ENCODE measurements at regions not wholly inside any gene's neighbourhood (a gene's known extent, or its start where the extent isn't known, plus 50 kb on each side); places are given as distances from the start of the nearest gene placed in this dataset.

GRCh38 chr21:16979574-16979973, 533.3 kb upstream of the CXADR start:
- DNase-seq, result no peak

DNA sequence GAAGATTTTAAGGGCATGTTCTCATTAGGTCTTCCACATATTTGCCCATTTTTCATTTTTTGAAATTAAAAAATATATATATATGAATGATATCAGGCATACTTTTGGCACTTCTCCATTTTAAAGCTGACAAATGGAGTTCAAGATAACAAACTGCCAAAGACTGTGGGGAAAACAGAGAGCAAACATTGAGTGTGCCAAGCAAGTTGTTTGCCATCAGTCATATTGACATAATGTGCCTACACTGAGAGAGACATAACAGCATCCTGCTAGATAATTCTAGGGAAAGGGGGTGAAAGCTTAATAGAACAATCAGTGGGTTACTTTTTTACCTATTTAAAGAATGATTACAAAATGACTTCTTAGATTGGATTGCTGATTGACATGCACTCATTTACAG, 529.4 kb upstream of the CXADR start:
- DNase-seq, result no peak

DNA sequence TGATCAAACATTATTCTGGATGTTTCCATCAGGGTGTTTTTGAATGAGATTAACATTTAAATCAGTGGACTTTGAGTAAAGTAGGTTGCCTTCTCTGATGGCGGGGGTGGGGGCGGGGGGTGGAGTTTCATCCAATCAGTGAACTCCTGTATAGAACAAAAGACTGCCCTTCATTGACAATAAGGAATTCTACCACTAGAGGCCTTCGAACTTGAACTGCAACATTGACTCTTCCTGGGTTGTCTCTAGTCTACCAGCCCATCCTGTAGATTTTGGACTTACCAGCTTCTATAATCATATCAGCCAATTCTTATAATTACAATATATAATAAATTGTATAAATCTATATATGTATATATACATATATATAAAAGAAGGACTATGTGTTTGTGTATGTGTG, 520.4 kb upstream of the CXADR start:
- no peak for DNase-seq

GRCh38 chr21:16993416-16994038, 519.3 kb upstream of the CXADR start:
- no peak for DNase-seq

DNA sequence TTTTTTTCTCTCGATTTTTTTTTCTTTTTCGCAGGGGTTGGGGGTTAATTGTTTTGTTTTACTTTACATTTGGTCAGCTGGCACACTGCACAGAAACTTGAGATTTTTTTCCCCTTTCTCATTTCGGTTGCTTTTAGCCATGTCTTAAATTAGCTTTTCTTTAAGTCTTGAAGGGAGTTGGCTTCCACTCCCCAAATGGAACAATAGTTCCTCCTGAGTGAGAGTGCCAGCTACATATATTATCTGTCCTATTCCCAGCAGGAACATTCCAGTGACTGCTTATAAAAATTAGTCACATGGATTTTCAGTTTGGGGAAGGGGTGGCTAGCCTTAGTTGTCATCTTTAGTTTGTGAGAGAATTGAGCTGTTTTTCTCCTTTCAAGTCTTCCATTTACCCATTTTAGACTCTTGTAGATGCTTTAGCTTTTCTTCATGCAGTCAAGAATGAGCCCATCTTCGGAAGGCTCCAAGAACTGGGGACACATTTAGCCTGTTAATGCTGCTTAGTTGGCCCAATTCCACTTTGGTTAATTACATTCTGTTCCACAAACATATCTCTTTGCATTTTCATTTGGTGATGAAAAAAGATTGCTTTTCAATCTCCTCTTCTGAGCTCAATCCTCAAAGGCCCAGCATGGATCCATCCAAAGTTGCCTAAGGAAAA, 510.1 kb upstream of the CXADR start:
- DNase-seq, result no peak

DNA sequence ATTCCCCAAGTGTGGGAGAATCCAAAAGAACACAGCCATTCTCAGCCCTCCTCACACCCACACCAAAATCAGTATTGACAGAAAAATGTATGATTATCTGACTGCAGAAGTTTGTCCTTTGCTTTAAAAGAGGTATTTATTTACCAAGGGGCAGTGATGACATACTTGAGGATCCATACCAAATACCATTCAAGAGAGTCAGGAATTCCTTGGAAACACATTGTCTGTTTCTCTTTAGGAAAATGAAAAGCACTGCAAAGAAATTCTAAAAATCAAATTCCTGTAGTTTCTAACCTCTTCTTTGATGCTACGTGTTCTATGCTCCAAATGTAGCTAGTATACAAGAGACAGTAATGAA, 509.6 kb upstream of the CXADR start:
- DNase-seq, result no peak

- no peak for DNase-seq
Measured at GRCh38 chr21:17003763-17004373, 509.0 kb upstream of the CXADR start.

DNA sequence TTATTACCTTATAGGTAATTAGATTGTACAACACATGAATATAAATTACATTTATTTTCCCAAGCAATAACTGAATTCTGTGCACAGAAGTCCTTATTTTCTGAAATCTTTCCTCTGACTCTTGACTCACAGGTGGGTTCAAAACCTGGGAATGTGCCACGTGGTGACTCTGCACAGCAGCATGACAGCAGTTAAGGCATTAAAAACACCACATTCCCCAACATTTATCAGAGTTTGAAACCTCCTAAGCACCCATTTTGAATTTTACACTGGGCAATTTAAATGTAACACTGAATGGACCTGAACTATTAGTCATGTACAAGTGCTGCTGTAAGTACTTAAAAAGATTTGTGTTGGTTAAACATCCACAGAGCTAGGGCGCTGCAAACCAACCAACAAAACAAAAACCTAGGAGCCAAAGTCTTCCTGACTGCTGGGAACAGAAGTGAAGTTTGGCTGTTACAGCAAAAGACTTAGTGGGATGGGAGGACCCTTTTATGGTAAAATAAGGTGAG, 480.6 kb upstream of the CXADR start:
- no peak for DNase-seq

GRCh38 chr21:17044696-17045095, 468.1 kb upstream of the CXADR start:
- no peak for DNase-seq

- no peak for DNase-seq
Measured at GRCh38 chr21:17045214-17045853, 467.5 kb upstream of the CXADR start.

GRCh38 chr21:17048974-17049373, 463.9 kb upstream of the CXADR start:
- no peak for DNase-seq

DNA sequence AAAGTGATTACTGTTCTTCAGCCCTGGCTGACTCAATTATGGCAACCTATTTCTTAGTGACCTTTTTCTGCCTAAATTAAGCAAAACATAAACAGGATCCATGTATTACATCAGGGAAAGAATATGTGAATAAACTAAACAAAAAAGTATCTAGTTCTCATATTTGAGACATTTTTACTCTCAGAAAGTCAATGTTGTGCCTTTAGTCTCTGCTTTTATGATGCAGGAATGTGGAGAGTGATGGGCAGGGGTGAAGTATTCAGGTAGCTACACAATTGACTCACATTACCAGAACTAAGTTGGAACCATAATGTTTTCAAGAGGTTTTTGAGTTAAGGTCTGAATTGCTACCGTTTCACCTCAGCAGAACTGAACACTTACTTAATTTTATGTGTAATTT, 462.7 kb upstream of the CXADR start:
- DNase-seq, result no peak

DNA sequence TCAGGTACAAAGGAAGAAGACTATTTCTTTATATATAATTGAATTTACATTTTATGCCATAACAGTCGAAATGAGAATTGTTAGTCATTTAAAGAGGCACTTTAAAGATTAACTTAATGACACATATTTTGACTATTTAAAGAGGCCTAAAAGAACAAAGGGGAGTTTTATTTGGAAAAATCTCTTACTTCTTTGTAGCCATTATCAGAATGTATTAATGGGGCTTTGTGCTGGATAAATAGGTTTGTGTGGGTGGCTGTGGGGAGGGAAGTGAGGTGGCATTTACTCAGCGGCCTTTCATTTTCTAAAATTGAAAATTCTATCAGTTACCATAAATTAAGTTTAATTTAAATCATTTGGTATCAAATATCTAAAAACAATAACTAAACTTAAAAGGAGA, 462.2 kb upstream of the CXADR start:
- no peak for DNase-seq

- DNase-seq, result no peak
Measured at GRCh38 chr21:17051054-17051453, 461.8 kb upstream of the CXADR start.

- no peak for DNase-seq
Measured at GRCh38 chr21:17053321-17053720, 459.5 kb upstream of the CXADR start.

DNA sequence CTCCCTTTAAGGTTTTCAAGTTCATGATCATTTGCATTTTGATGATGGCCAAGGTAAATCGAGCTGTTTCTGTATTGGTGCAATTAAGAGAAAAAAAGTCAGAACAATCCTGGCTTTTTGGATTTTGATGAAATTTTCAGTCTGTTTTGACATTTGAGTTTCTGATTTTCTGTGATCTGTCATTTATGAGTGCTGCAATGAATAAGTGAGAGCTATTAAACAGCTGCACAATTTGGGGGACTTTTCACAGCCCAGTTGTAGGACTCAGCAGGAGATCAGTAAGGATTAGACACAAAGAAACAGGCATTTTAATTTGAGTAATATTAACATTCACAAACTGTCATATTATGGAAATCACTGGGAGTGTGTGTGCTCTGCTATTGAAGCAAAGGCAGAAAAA, 452.9 kb upstream of the CXADR start:
- no peak for DNase-seq

DNA sequence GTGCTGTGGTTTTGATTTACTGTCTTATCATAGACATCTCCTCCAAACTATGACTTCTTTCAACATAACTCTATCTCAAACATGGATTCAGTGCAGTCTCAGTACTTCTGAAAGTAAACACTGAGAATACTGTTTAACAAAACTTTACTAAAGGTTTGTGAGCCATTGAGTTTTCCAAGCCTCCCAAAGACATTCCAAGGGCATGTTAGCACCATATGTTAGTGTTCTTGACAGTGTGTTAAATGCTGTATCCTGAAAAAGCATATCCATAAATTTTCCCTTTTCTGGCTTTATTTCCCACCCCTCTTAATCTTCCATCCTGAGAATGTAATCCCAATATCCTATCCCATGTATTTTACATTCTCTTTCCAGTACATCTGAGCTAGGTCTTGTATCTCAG, 446.8 kb upstream of the CXADR start:
- no peak for DNase-seq

DNA sequence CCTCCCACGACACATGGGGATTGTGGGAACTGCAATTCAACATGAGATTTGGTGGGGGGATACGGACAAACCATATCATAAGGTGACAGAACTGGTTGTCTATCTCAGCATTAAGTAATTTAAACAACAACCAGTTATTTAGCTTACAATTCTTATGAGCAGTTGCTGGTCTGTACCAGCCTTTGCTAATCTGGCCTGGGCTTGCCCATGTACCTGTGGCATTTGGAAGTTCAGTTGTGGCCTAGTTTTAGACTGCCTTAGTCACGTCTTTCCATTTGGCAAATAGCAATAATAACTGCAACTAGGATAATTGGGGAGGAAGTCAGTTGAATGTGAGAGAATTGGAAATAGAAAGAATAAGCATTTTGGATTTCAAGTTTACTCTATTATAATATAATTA, 441.8 kb upstream of the CXADR start:
- no peak for DNase-seq

DNA sequence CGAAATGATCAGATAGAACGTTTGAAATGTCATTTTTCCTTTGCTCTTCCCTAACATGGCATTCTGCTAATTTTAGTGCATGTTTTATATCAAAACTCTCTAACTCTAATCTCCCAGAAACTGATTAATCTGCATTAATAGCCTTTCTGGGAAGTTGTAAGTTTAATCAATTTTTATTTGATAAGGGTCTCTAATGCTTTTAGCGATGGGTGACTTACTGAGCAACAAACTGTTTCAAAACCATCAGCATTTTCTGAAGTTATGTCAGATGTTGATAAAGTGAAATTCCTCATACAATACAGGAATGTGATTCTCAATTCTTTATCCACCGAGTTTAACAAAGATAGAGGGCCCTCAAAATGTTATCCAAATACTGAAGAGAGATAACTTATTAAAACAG, 431.6 kb upstream of the CXADR start:
- no peak for DNase-seq

DNA sequence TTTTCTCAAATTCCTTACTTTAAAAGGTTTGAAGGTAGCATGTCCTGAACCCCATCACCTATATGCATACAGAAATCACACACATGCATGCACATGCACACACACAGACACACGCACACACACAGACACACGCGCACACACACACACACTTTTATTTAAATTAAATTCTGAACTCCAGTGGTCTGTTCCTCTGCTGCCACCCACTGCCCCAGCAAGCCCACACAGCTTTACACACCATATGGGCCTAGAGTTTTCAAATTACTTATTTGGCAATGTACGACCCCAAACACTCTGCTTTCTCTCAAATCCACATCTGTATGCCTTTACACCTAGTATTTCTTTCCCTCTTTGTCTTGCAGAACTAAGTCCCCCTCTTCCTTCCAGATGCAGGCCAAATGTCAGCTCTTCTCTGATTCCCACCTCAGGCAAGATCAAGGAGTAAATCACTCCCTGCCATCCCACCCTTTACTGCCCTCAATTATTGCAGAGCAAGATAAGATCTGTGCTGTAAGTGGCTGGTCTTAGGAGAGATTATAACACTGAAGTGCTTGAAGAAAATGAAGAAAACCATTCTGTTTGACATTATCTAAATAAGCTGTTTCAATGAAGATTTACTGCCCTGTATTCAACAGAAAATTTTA, 429.9 kb upstream of the CXADR start:
- DNase-seq, result no peak

GRCh38 chr21:17085707-17086106, 427.1 kb upstream of the CXADR start:
- DNase-seq, result no peak

DNA sequence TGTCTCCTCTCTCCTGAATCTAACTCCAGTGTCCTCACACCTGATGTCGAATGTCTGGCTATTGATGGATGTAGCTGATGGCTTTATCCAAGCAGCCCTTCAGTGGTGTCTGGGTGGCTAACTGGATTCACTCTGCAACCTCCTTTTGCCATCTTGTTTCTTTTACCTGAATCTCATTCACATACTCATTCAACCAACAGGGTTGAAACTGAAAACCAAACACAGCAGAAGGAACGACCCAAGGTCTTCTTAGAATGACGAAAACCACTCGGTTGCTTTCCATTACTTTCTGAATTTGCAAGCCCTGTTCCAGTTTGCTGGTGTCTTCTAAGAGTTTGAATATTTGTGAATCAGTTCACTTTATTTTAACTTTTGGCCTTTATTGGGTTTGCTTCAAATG, 424.3 kb upstream of the CXADR start:
- DNase-seq, result no peak

GRCh38 chr21:17089091-17089491, 423.8 kb upstream of the CXADR start:
- DNase-seq, result no peak

DNA sequence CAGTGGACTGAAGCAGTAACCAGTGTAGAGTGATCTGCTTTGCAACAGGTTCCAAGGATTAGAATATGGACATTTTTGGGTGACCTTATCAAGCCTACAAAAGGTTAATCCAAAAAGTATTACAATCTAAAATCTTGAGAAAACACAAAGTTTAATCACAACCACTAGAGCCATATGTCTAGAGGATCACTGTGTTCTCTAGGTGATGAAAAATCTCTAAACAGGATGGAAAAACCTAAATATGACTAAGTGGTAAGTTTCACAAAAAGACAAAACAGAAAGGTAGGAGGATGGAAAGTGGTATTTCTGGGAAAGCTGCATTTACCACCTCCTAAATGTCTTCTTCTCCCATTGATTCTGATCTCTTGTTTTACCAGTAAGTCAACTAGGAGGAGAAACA, 411.1 kb upstream of the CXADR start:
- no peak for DNase-seq
